HG03159 (cell line): ENCODE measurements at regions not wholly inside any gene's neighbourhood (a gene's known extent, or its start where the extent isn't known, plus 50 kb on each side); places are given as distances from the start of the nearest gene placed in this dataset.

Source experiments
- ATAC-seq: cut with Tn5 transposase; IDR thresholded peaks from one replicate; pipeline ENCODE4 v1.9.1; 2021; ENCODE audit warnings: mild to moderate bottlenecking, moderate library complexity; ENCODE audit not compliant: unreplicated experiment

GRCh38 chr21:29228306-29228705, 70.4 kb upstream of the BACH1 start:
- no peak for ATAC-seq

- no peak for ATAC-seq
These were observed 68.0 kb upstream of the BACH1 start for GRCh38 chr21:29230551-29231261.

- ATAC-seq: no peak
These were observed 66.8 kb upstream of the BACH1 start for GRCh38 chr21:29231756-29232529.

- no peak for ATAC-seq
These were observed 66.0 kb upstream of the BACH1 start for GRCh38 chr21:29232530-29233255.

GRCh38 chr21:29233256-29233546, 65.5 kb upstream of the BACH1 start:
- no peak for ATAC-seq

- ATAC-seq: peak; percentile 66
These were observed 64.8 kb upstream of the BACH1 start for GRCh38 chr21:29233611-29234540.

GRCh38 chr21:29235714-29236197, 63.0 kb upstream of the BACH1 start:
- ATAC-seq: peak; percentile 47

- ATAC-seq: no peak
These were observed 62.5 kb upstream of the BACH1 start for GRCh38 chr21:29236201-29236600.

GRCh38 chr21:29237110-29238052, 61.3 kb upstream of the BACH1 start:
- ATAC-seq: no peak

- no peak for ATAC-seq
These were observed 60.4 kb upstream of the BACH1 start for GRCh38 chr21:29238053-29238966.

GRCh38 chr21:29238967-29239290, 59.8 kb upstream of the BACH1 start:
- ATAC-seq: no peak

GRCh38 chr21:29240136-29240535, 58.6 kb upstream of the BACH1 start:
- no peak for ATAC-seq

GRCh38 chr21:29242201-29242600, 56.5 kb upstream of the BACH1 start:
- ATAC-seq: no peak

GRCh38 chr21:29243188-29243587, 55.5 kb upstream of the BACH1 start:
- no peak for ATAC-seq

- no peak for ATAC-seq
These were observed 53.5 kb upstream of the BACH1 start for GRCh38 chr21:29245104-29245643.

- no peak for ATAC-seq
These were observed 52.9 kb upstream of the BACH1 start for GRCh38 chr21:29245863-29246262.

- ATAC-seq: no peak
These were observed 52.1 kb upstream of the BACH1 start for GRCh38 chr21:29246614-29247013.

- ATAC-seq: no peak
These were observed 50.6 kb upstream of the BACH1 start for GRCh38 chr21:29248124-29248523.
